DMS 273 treated with DMSO at 0.1 percent for 48 hours (cell line): ENCODE measurements at regions not wholly inside any gene's neighbourhood (a gene's known extent, or its start where the extent isn't known, plus 50 kb on each side); places are given as distances from the start of the nearest gene placed in this dataset.
"Not testable (repeated sequence)": the region's sequence is repeated elsewhere in the genome, so short reads cannot be mapped to it uniquely, and the experiment has no call there.

Experiments used
- DNase-seq: peaks from one replicate; lab custom pipeline; 2025; lab: John Stamatoyannopoulos, UW

DNA sequence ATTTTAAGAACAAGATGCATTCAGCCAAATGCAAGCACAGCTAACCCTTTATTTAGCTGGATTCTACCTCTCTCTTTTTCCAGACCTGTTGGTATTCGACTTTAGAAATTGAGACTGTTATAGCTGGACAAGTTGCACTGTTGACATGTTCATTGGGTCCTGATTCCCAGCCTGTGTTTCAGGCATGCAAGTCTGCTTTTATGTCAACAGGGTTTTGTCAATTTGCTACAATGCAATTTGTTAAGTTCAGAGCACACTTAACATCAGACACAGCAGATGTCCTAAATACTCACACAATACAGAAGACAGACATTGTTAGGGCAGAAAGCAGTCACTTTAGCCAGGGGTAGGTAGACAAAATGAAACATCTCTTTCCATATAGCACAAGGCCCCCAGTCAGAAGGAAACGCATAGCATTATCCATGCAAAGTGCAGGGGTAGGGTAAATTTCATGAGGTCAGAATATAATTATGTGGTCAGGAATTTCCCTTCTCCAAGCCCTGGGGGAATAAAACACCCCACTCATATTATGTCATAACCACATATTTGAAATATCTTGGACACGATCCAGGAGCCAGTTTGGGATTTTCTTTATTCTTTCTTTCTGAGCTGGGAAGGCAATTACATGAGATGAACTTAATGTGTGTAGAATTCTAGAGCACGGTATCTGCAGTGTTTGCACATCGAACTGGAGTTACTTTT is 504.1 kb downstream of the NTRK3 start:
- no peak for DNase-seq

DNA sequence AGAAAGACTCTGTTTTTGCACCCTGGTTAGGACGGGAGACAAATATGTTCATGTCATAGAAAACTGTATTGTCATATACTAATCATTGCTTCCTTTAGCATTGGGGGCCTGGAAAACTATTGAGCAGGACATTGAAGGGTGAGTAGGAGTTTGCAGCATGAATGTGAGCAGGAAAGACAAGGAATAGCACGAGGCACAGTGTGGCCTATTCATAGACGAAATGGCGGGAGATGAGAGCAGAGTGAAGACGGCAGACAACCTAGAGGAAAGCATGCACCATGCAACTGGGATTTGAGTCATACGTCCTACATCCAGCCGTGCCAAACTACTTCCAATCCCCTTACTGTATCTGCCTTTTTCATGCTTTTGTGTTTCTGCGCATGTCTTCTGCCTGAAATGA is 508.1 kb downstream of the NTRK3 start:
- DNase-seq: no peak

DNA sequence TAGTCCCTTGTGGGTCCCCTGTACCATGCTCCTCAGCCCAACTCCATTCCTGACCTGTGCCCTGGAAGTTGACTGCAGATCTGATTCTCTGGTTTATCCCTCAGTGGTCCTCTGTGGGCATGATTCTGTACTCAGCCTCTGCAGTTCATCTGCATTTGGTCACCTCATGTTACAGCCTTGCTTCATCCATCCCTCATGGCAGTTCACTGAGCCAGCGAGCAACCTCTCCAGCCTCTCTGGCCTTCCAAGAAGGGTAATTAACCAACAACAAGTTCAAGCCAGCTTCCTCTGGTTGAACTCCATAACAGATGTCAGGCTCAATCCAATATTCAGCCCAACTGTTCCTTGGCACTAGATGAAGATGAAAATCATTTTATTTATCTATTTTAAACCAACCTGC is 509.5 kb downstream of the NTRK3 start:
- DNase-seq: no peak

DNA sequence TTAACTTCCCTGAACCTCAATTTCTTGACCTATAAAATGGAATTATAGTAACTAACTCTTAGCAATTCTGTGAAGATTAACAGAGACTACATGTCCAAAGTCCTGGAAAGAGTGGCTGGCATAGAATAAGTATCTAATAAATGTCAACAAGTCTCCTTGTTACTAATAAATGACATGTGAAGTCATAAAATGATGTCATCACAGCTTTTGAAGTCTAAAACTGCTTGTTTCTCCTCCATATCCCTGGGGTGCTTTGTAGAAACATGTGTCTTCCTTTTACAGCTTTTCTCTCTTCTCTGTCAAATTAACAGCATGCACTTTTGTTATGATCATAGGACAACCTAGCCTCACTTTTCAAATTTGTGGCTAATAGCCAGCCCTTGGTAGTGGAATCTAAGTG is 510.2 kb downstream of the NTRK3 start:
- no peak for DNase-seq

DNA sequence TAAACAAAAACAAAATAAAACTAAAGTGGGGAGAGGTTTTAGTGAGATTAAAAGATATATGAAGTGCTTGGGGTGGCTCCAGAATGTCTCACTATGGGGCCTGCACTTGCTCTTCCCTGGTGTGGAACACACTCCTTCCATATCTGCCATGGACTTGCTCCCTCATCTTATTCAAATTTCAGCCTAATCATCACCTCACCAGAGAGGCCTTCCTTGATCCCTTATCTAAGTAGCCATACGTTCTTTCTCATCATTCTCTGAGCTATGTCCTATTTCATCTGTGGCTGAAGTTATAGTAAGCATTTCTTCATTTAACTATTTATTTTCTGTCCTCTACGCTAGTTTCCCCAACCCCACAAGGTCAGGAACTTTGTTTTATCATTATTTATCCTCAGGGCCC is 511.7 kb downstream of the NTRK3 start:
- DNase-seq: no peak

DNA sequence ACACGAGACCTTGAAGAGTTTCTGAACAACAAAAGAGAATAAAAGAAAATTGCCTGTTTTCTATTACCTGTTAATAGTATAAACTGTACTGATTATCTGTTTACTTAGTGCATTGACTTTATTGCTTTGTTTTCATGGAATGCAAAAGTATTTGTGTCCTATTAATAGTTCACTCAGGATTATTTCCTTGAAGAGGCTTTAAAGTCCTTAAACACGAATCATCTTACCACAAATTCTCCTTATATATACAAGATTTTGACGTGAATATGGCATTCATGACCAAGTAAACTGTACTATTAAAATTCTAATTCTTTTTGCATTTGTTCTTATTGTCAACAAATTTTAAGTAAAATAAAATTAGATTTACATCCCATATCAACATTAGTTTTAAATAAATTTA is 513.0 kb downstream of the NTRK3 start:
- DNase-seq: no peak

DNA sequence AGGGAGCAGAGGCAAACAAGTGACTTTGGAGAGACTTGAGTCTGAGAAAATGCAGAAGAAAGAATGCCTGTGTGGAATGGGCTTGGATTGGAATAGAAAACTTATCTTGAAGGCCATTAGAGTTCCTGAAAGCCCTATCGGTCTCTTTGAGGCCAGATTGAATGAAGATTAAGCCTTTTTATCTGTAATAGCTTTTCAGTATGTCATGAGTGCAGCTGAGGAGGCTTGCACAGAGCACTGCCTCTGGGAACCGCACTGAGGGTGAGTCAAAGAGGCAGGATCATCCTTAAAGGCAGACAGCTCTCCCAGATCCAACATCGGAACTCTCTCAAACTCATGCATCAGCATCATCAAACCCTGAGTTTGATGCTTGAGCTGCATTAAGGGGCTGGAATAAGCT is 515.2 kb downstream of the NTRK3 start:
- no peak for DNase-seq

DNA sequence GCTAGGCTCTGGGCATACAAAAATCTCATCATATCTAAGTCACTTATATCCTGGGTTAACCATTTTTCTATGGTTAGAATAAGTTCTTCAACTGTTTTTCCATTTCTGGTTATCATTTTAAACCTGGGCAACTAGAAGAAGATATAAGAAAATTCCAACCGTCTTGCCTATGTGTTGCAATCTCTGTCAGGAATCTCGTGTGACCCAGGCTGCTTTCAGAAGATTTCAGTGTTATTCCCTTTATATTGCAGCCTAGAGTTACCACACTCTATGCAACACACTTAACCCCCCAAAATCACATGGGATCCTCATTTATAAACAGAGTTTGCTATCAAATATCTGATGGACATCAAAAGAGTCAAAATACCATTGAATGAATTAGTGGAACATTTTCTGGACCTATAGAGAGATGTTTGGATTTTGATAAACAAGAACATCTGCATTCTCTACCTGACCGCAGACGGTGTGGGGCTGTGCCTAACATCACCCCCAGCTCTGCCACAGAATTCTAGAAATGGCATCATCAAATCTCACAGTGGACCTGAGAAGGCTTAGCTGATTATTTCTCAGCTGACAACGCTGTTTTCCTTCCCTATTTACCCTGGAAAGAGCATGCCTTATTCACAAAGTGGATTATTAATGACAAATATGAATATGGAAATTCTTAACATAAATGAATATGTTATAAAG is 515.7 kb downstream of the NTRK3 start:
- no peak for DNase-seq

DNA sequence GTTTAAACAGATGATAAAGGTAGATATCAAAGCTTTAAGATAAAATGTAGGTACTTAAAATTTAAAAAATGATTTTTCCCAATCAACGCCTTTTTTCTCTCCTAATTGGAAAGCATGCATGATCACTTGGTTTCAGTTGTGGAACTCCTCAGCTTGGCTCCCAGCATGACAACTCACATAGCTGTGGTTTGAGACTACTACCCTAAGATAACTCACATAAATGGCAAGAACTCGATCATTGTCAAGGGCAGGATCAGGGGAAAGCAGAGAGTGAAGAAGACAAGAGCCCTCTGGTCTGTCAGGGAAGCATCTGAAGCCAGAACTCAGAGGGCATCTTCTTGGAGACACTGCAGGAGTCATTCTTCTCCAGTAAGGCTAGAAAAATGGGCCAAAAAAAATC is 516.7 kb downstream of the NTRK3 start:
- DNase-seq: no peak

DNA sequence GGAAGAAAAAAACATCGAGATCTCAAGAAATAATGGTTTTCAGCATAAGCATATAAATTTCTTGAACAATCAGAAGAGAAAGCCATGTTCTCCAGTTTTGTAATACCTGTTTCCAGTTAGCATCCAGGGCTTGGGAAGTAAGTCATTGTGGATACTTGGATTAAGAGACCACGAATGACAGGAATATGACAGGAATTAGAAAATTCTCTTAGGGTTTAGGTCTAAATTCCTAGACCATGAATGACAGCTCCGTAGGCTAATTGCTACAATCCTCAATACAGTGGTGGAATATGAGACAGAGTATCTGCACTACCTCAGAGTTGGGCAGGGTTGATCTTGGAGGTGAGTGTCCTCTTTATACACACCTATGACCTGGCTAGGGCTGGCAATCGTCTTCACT is 517.5 kb downstream of the NTRK3 start:
- no peak for DNase-seq

DNA sequence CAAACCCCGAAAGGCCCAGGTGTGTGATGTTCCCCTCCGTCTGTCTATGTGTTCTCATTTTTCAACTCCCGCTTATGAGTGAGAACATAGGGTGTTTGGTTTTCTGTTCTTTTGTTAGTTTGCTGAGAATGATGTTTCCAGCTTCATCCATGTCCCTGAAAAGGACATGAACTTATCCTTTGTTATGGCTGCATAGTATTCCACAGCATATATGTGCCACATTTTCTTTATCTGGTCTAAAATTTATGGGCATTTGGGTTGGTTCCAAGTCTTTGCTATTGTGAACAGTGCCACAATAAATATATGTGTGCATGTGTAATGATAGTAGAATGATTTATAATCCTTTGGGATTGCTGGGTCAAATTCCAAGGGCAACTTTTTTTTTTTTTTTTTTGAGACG is 519.1 kb downstream of the NTRK3 start:
- not testable (repeated sequence) for DNase-seq

DNA sequence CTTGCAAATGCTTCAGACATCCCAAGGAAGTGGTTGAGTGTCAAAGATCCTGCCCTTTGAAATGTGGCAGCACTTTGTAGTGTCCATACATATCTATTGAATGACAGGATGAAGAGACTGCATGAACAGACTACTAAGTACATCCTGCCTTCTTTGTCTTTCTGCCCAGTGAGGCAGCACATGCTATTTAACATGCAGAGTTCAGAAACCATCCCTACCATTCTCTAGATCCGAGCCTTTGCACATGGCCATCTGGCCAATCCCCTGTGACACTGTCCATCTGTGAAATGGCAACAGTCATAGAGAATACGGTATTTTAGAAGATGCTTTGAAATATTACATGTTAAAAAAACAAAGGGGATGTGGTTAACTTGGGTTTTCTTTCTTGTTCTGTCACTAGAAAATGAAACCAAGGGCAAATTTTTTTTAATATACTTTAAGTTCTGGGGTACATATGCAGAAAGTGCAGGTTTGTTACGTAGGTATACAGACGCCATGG is 519.6 kb downstream of the NTRK3 start:
- DNase-seq: no peak

DNA sequence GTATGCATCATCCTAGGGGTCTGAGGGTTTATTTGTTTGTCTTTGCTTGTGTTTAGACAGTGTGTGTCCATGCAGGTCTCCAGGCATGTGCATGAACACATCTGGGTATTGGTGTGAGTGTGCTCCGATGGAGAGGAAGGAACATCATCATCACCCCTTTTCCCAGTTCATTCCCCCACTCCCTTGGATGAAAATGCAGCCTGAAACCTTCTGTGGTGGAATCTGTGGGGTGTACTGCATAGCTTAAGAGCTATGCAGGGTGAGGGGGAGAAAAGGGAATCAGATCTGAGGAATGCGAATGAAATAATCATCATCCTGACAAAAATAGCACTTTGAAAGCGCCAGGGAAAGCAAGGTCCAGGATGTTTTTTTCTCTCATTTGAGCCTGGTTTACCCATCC is 520.1 kb downstream of the NTRK3 start:
- DNase-seq: no peak

DNA sequence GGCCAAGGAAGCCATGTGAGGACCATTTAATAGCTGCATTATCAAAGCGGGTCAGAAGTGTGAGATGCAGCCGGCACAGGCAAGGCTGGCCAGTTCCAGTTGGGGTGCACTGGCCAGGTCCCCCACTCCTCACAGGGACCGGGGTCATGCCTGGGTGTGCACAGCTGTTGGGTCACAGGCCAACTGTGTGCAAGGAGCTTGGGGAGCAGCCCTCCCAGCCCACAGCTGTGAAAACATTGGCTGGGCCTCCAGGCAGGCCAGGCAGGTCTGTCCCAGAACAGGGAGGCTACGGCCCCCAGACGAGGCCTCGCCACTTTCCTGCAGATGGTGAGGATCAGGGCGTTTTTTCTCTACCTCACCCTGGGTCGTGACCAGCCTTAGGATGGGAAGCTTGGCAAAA is 521.0 kb downstream of the NTRK3 start:
- no peak for DNase-seq

DNA sequence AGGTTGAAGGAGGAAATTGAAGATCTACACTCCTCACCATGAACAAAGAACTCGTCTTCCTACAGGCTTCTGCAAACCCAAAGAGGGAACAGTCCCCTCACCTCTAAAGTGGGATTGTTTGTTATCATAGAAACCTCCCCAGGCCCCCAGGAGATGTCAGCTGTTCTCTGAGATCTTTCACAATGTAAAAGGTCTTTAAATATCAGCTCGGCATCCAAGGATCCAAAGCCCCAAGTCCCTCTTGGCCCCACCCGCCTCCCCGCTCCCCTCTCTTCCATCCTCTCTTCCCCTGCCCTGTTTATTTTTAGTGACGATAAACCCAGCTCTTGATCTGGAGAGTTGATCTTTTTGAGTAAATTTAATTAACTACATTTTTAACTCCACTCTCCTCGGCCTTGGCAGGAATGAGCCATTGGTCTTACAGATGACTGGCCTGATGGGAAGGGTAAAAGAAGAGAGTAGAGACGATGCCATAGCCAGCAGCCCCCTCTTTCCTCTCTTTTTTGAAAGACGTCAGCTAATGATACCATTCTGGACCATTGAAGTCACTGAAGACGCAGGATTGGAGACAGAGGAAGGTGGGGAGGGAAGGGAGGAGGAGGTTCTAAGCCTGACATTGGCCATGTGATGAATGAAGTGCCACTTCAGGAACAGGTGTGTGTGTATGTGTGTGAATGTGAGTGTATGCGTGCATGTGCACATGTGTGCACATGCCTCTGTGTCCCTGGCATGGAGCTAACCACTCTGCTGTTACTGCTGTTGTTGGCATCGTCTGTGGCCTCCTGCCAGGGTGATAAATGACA is 521.8 kb downstream of the NTRK3 start:
- no peak for DNase-seq

DNA sequence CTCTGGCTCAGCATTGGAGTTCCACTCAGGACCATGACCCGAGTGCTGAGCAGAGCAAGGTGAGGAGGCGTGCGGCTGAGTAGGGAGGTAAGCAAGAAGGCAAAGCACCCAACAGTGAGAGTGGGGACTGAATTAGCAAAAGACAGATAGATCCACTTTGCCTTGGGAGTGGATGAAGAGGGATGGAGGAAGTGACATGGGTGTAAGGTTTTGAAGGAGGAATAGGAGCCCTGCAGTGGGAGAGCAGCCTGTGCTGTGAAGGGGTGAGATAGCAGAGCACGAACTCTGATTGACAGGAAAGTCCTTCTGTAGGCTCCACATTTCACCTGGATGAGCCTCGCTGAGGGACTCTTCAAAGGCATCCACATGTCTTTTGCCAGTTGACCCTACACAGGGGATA is 522.6 kb downstream of the NTRK3 start:
- DNase-seq: no peak

DNA sequence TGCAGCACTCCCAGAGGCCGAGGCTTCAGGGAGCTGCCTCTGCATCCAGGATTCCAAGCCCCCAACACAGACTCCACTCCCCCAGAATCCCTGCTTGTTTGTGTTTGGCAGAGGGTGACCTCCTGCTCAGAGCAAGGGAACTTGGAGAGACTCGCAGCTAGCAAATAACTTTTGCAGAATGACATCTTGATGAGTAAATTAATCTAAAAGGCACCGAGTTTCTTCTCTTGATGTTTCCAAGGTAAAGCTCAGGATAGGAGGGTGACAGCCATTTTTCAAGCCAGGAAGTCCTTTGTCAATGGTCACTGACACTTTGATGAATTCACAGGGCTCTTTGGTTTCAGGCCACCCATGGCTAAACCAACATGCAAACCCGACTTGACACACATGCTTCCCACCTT is 523.0 kb downstream of the NTRK3 start:
- DNase-seq: no peak

DNA sequence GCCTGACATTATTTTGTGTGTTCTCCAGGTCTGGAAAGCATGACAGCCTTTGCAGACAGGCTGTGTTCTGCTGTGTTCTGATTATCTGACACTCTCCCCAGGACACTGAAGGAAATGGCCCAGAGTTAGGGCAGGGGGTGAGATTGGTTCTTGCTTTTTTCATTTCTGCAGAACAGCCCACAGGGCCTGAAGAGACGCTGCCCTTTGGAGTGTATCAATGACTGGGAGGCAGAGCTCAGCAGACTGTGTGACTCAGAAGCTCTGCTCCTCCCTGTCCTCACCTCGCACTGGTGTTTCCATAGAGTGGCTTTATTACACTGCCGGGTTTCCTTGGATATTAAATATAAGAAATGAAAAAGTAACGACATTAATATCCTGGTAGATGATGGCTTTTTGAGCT is 523.6 kb downstream of the NTRK3 start:
- no peak for DNase-seq

DNA sequence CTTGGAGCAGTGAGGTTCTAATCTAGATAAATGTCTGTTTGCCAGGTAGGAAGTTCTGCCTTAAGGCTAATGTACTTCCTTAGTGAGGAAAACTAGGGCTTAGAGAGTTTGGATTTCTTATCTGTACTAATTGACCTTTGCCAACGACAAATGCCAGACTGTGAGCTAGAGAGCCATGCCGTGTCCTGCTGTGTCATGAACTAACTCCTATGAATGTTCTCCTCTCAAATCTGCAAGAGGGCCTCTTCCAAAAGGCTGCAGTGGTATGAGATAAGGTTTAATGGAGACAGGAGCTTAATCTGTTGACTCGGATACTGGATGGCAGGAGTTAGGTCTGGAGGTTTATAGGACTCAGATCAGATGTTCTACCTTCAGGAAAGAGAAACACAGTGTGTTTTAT is 524.9 kb downstream of the NTRK3 start:
- no peak for DNase-seq

DNA sequence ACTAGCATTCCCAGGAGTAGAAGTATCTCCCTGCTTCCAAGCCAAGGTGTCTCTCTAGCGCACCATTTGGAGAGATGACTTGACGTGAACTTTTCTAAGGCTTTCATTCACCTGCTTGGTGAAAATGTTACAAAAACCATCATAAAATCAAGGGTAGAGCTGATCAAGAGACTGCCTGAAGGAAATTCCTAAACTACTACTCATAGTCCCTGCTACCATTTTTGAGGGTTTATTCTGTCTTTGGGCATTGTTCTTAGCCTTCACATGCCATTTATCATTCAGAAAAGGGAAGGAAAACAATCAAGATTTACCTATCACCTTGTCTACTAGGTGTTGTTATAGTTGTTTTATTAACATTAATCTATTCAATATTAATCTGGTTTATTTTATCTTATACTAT is 525.8 kb downstream of the NTRK3 start:
- no peak for DNase-seq

DNA sequence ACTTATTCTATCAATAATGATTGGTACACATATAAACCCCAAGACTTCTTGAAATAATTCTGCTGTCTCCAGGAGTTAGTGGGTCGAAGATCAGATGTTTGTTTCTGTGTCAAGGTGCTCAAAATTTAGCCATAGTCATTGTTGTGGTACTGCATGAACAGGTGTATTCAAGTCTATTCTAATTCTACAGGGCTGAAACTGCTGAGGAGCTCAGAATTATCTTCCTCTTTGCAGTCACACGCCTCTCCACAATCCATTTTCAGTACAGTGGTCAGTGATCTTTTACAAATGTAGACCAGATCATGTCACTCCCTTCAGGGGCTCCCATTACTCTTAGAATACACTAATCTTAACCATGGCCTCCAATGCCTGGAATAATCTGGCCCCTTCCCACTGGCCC is 527.5 kb downstream of the NTRK3 start:
- DNase-seq: no peak

DNA sequence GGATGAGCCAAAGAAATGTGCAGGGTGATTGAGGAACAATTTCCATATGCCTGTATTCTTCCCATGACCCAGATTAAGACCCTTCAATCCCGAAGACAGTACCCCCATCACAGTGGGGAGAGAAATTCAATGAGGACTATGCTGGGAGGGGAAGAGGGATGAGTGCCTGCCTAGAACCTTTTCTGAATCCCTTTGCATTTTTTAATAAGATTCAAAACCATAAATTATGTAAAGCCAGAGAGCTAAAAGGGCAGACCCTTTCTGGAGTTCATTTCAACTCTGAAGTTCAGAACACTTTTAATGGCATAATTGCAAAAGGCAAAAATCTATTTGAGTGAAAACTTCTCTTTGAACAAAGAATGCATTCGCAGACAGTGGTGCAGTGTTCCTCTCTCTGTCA is 529.5 kb downstream of the NTRK3 start:
- DNase-seq: no peak

DNA sequence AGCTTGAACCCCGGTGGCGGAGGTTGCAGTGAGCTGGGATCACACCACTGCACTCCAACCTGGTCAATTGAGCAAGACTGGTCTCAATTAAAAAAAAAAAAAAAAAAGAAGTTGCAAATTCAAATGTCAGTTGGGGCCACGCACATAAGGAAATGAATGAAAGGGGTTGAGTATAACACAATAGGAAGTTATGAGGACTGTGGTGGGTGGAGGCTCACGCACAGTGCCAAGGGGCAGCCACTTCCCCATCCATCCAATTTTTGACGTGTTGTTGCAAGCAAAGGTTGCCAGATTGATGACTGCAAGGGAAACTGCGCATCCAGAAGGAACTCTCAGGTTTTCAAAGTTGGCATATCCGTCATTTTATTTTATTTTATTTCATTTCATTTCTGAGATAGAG is 532.2 kb downstream of the NTRK3 start:
- DNase-seq: no peak
